IPS DF 19.7 (cell line): ENCODE measurements at regions not wholly inside any gene's neighbourhood (a gene's known extent, or its start where the extent isn't known, plus 50 kb on each side); places are given as distances from the start of the nearest gene placed in this dataset.

ENCODE experiments used
- DNase-seq: peaks from one replicate; pipeline ENCODE4 v3.0.0-alpha.2; 2013; ENCODE audit warnings: low read depth, low spot score

DNA sequence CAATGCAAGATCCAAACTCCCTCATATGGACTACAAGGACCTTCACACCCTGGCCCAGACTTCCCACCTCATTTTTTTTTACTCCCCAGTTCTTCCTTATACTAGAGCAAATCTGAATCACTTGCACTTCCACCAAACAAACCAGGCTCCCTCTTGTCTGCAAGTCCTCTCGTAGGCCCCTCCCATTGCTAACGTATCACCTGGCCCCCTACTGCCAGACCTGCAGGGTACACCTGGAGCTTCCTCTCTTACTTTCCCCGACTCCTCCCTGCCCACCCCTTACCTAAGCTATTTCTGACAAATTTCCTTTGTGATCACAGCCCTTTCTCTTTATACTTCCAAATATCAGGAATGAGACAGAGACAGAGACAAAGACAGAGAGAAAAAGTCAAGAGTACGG is 463.9 kb downstream of the GALC start:
- DNase-seq: no peak

DNA sequence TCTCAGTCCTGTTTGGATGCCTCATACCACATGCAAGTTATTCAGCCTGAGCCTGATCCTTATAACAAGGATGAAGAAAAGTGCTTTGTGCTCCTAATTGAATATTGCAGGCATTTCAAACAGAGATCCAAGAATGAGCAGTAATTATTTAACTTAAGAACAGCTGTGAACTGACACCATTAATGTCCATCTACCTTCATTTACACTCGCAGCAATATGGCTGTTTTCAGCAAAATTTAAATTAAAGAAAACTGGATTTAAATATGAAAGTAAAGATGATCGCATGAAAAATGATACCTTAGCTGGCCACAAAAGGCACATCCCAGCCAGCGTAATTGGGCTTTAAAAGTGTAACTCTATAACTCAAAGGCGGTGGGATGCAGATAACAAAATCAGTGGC is 466.3 kb downstream of the GALC start:
- DNase-seq: no peak

DNA sequence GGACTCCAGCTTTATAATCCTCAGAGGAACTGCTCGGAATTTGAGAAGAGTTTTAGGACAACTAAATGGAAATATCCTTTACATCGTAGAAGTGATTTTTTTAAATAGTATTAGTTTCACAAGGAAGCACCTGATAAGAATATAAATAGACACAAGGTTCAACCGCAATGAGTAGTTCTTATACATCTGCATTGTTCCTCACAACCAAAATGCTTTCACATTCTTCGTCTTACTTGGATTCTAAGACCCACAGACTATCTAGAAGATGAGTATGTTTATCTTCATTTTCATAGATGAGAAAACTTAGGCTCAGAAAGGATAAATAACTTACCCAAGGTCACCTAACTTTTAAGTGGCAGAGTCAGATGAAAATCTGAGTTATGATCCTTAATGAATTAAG is 469.0 kb downstream of the GALC start:
- DNase-seq: no peak

DNA sequence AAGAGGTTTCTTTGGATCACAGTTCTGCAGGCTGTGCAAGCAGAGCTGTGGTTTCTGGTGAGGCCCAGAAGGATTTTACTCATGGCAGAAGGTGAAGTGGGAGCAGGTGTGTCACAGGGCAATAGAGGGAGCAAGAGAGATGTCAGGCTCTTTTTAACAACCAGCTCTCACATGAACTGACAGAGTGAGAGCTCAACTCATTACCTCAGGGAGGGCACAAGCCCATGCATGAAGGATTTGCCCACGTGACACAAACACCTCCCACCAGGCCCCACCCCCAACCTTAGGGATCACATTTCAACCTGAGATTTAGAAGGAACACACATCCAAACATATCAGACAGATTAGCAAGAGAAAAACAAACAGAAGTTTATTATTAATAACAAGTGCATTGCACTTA is 470.4 kb downstream of the GALC start:
- peak; percentile 78 for DNase-seq

DNA sequence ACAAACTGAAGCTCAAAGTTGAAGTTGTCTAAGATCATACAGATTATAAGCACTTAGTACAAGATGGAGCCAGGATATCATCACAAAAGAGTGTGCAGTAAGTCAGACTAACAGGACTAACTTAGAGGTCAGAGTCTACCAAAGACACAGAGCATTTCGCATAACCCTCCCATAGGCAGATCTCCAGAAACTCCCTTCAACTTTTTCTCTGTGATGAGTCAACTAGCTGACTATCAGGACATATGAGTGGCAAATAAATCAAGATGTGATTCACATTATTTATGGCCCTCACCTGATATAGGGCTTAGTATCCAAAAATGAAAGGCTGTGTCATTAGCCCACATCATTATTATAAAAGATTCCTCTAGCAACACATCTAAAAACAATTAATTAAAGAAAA is 484.6 kb downstream of the GALC start:
- no peak for DNase-seq

DNA sequence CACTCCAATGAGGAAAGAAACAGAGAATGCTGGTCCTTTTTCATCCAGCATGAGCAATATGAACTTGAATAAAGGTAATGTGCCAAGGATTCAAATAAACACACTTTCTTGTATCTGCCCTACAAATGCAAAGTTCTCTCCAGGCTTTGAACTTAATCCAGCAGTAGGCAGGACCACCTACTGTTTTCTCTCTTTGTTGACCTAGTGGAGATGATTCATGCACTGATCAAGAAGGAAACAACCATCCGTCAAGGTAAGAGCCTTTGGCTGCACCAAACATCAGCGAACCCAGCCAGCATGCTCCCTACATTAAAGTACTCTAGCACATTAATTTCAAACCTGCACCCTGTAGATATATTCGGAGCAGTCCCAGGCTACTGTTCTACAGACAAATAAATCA is 489.3 kb downstream of the GALC start:
- no peak for DNase-seq

DNA sequence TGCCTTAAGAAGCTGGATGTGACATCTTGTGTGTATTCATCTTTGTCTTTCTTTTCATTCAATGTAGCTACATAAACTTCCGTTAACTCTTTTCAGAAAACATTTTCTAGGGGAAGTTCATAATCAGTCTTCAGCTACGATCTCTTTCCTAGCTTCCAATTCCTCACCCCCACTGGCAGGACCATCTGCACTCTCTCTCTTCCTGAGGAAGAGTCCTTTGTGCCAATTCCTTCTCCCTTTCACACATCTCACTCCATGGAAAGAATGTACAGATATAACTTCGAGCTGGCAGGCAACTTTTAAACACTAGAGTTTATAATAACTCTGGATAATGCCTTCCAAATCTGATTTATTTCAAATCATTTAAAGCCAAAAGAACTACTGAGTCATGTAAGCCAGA is 495.7 kb downstream of the GALC start:
- no peak for DNase-seq

DNA sequence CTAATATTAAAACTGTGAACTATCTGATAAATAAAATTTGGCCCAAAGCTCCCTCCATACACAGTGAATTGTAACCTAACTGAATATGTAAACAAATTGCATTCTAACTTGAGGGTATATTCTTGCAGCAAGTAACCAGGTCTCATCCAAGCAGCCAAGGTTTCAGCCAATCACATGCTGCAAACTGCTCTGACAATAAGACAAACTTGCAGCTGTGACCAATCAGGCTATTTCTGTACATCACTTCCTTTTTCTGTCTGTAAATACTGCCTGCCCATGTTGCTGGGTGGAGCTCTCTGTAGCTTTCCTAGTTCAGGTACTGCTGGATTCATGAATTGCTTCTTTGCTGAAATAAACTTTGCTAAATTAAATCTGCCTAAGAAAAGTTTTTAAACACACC is 499.0 kb downstream of the GALC start:
- DNase-seq: no peak

DNA sequence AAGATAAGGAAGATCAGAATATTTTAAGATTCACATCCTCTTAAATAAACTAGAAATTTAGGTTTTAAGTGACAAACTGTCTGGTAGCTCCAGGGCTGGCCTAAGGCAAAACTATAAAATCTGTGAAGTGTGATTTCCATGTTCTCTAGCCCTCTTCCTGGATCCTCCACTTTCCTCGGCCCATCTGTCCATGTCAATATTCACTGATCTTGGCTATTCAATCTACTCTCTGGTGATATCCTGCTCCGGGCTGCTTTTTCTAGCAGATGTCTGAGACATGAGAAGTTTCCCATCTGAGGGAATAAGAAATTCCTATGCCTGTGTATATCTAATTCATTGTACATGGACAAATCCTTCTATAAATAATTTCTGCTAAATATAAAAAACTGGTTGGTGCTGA is 500.4 kb downstream of the GALC start:
- no peak for DNase-seq

DNA sequence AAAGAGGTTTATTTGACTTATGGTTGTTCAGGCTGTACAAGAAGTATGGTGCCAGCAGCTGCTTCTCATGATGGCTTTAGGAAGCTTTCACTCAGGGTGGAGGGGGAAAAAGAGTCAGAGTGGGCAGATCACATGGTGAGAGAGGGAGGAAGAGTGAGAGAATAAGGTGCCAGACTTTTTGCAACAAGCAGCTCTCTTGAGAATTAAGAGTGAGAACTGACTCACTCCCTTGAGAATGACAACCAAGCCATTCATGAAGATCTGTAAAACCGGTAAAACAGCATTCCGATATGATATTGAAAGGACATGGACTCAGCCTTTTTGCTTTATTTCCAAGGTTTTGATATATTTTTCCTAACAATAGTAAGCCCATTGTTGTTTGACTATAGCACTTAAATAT is 501.2 kb downstream of the GALC start:
- DNase-seq: no peak

DNA sequence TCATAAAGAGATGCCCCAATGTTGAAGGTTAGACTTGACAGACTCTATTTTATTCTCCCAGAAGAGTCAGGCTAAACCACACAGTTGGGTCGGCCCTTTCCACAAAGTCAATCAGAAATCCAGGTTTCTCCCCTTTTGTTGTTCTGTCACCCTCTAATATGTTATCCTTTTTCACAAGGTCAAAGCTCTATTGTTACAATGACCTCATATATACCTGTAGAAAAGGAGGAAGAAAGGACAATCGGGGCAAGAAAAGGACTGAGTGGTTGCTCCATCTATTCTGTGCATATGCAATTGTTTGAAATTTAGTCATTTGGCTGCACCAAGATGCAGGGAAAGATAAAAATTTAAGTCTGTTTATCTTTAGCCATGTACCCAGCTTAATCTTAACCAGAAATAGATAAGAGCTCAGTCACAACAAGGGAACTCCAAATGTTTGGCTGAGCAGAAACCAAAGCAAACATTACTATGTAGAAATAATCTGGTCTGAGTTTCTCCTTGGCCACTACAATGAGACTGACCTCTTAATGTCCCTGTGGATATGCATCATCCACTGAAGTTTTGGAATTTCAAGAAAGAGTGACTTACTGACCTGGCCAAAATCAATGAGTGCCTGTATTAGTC is 503.7 kb downstream of the GALC start:
- DNase-seq: no peak

DNA sequence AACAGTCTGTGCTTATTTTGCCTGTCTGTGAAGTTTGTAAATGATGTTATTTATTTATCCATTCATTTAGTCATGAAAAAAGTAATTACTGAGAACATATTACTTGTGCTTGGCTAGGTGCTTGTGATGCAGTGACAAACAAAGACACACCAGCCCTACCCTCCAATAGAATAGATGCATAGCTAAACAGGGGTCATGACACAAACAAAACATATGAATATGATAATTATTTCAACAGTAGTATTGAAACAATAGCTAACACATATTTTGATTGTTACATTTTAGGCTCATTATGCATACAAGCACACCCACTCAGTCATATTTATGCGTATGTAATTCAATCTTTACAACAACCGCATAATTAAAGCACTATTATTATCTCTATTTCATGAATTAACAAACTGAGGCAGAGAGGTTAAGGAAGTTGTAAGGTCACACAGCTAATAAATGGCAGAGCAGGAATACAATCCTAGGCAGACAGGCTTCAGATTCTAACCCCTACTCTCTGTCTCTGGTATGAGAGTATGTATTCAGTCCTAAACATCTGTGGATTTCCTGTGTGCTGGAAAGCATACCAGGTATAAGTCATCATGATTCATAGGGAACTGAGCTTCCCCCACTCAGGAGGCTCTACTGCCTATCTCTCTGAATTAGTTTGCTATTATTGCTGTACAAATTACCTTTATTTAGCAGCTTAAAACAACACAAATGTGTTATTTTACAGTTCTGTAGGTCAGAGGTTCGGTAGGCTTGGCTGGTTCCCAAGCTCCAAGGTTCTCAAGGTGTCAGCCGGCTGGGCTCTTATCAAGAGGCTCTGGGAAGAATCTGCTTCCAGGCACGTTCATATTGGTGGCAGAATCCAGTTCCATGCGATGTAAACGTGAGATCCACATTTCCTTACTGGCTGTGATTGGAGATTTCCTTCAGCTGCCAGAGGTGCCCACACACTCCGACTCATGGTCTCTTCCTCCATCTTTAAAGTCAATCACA is 509.4 kb downstream of the GALC start:
- no peak for DNase-seq

DNA sequence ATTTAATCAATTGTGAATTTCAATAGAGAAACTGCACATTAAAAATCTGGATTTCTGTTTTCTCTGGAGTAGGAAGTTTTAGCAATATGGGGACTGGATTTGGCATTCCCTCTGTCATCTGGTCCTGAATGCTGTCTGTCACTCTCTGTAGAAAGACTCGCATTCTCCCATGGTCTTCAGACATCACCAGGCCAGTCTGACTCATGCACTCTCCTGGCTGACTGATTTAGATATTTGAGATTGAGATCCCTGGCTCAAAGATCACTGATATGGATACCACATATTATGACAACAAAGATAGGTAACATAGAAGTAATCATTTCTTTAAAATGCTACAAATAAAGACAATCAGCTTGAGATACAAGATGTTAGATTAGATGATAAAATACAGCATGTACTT is 524.5 kb downstream of the GALC start:
- DNase-seq: no peak

DNA sequence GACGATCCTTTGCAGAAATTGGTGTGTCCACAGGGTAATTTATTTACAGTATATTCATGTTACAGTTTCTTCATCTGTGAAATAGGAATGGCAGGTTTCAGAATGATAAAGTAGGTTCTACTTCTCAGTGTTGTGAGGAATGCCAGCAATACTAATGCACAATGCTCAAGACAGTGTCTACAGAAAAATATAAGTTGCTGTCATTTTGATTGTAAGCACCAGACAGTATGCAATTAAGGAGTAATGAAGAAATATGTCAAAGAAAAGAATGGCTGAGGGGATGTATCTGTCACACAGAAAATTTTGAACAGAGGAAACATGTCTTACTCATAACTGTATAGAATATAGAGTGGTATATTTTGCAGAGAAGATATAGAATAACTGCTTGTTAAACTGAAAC is 525.4 kb downstream of the GALC start:
- DNase-seq: no peak

DNA sequence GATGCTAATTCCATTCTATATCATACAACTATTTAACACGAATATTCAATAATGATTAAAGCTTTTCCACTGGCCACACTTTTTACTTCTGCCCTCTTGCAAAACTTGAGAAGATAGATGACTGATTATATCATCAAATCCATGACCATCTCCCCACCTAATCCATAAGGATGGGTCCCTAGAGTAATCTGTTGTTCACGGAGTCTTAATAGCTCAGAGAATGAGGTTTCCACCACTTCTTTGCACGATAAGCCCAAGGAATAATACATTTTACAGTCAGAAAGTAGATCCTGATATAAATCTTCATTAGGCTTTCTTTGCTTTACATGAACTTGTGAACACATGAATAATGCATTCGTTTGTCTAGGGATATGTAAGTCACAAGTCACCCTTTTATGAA is 527.2 kb downstream of the GALC start:
- no peak for DNase-seq

DNA sequence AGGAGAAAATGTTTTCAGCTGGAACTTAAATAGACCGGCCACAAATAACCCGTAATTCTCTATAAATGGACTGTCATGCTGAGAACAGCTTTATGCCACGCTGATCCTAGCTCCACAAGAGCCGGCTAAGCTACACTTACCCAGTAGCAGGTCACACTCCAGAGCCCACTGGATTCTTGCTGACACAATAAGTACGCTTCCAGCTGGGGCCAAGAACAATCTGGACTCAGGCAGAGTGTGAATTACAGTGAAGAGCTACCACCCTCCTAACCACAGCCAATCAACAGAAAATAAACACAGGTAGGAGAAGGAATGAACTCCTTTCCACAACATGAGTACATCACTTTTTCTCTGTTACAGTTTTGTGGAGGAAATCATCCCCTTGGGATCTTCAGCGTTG is 531.3 kb downstream of the GALC start:
- no peak for DNase-seq

DNA sequence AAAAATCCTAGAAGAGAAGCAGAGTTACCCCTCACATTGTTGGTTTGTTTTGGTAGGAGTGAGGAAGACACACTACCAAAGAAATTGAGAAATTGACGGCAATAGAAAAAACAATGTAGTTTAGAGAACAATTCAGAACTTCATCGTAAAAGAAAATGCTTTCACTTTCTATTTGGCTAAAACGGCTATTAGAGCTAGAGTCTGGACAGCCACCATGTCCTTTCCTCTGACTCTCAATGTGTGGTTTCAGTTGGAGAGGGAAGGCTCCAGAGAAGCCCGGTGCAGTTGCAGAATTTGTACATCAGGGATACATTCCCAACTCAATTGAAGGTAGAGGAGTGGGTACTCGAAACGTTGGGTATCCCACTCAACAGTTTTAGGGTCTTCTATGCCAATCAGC is 535.3 kb downstream of the GALC start:
- no peak for DNase-seq

DNA sequence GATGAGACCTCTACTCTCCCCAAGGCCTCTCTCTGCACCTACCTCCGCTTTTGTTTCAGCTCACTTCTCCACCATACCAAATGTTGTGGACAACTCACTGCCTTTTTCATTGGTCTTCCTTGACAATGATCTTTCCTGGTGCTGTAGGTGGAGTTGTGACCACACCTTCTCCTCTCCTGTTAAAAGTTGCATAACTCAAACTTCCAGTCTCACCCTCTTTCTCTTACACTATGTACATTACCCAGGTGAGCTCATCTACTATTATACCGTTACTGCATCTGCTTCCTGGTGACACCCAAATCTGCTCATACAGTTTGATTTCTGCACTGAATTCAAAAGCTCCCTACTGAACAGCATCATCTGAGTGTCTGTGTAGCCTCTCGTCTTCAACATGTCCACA is 542.8 kb downstream of the GALC start:
- no peak for DNase-seq

DNA sequence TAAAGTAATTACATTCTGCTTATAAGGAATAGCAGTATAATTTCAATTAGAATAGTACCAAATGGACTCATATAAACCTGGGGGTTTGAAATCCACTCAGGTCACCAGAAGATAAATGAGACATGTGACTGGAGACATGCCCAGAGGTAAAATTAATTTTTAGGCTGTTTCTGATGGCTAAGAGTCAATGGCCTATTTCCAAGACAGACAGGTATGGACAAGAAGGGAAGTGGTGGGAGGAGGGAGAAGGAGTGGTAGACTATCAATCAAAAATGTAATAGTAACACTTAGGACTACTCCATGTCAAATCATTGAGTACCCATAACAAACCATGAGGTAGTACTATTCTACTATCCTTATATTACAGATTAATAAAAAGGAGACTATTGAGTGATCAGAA is 544.0 kb downstream of the GALC start:
- DNase-seq: no peak

DNA sequence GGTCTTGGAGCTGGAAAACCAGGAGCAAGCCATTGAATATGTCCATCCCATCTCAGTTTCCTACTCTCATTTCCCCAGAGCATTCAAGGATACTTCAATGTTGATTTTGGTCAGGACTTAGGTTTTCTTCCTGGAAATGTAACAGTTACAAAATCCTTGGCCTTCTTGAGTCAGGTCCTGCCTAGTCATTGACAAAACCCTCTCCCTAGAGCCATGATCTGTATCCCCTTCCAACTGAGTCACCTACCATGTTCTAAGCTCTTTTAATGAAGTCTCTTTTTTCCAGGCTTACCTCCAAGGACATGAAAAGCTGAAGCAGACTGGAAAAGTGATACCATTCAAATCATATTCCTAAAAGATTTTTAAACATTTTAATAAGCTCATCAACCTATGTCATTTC is 549.2 kb downstream of the GALC start:
- no peak for DNase-seq

DNA sequence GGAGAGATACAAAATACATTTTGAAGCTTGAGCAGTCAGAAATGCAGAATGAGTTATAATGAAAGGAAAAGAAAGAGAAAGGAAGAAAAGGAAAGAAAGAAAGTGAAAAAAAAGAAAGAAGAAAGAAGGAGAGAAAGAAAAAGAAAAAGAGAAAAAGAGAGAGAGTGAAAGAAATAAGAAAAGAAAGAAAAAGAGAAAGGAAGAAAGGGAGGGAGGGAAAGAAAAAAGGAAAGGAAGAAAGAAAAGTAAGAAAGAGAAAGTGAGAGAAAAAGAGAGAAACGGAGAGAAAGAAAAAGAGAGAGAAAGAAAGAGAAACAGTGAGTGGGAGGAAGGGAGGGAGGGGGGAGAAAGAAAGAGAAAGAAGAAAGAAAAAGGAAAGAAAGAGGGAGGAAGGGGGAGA is 549.9 kb downstream of the GALC start:
- no peak for DNase-seq

DNA sequence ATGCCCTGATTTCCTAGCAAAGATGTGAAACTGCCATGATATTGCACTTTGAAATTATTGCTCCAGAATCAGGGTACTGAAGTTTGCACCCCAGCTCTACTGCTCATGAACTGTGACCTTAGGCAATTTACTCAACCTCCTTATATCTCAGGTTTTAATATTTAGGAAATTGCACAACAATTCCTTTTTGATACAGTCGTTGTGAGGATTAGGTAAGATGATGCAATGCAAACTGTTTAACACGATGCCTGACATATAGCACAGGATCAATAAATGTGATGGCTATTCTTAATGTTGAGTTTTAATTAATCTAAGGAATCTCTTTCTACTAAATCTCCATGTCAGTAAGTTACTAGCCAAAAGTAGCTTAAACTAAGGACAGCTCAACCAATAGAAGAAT is 555.8 kb downstream of the GALC start:
- DNase-seq: no peak

DNA sequence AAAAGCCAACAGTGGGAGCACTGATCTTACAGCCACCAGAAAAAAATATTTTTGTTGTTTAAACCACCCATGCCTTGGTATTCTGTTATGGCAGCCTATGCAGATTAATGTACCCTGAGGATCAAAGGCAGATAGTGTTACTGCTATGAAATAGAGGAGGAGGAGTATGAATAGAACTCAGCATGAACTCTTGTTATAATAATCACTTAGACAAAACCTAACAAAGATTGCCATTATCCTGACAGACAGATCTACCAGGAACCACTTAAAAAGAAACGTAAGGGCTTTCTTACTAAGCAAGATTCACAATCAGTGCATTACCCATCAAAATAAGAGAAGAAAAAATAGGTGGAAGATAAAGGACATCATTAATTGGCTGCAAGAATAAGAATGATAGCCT is 558.3 kb downstream of the GALC start:
- no peak for DNase-seq
